OCI-LY3 (cell line): ENCODE measurements at regions not wholly inside any gene's neighbourhood (a gene's known extent, or its start where the extent isn't known, plus 50 kb on each side); places are given as distances from the start of the nearest gene placed in this dataset.

Experiments
- H2AFZ ChIP-seq: fragments of 200-600, 300-600 bp; shearing (Covaris generic); 2 replicates; pipeline ENCODE4 v1.6.0; 2014; ENCODE audit warnings: antibody characterized with exemption, low read depth, low read length
- H3K27ac ChIP-seq: fragments of 200-600, 300-600 bp; sonication (generic); 2 replicates; pipeline ENCODE4 v1.5.1; 2014; ENCODE audit warnings: mild to moderate bottlenecking, low read length, moderate library complexity, mixed read lengths
- H3K27me3 ChIP-seq: fragments of 200-600, 300-600 bp; sonication (generic); 2 replicates; pipeline ENCODE4 v1.6.1; 2014; ENCODE audit warnings: low read depth, low read length, mixed read lengths
- H3K36me3 ChIP-seq: fragments of 200-600, 300-600 bp; sonication (generic); replicated peaks from 2 replicates; pipeline ENCODE3; 2014; ENCODE audit warnings: low read depth, low read length, mixed read lengths
- H3K4me1 ChIP-seq: fragments of 300-600, 200-600 bp; sonication (generic); 2 replicates; pipeline ENCODE4 v1.6.1; 2014; ENCODE audit warnings: low read length, mixed read lengths
- H3K4me2 ChIP-seq: fragments of 200-600, 300-600 bp; sonication (generic); 2 replicates; pipeline ENCODE4 v1.6.1; 2014; ENCODE audit warnings: low read length, mixed read lengths
- H3K4me3 ChIP-seq: fragments of 300-600, 200-600 bp; sonication (generic); 2 replicates; pipeline ENCODE4 v1.5.1; 2014; ENCODE audit warnings: antibody characterized with exemption, mild to moderate bottlenecking, low read length, moderate library complexity
- H3K79me2 ChIP-seq: fragments of 300-600, 200-600 bp; shearing (Covaris generic); 2 replicates; pipeline ENCODE4 v1.6.1; 2014; ENCODE audit warnings: mild to moderate bottlenecking, low read length, mixed read lengths
- H3K9ac ChIP-seq: fragments of 300-600, 200-600 bp; shearing (Covaris generic); 2 replicates; pipeline ENCODE4 v1.6.0; 2014; ENCODE audit warnings: mild to moderate bottlenecking, low read length, moderate library complexity
- H3K9me3 ChIP-seq: fragments of 200-600, 300-600 bp; shearing (Covaris generic); 2 replicates; pipeline ENCODE4 v1.6.1; 2014; ENCODE audit warnings: low read length, mixed read lengths; ENCODE audit not compliant: insufficient read depth
- H4K20me1 ChIP-seq: fragments of 200-600, 300-600 bp; sonication (generic); 2 replicates; pipeline ENCODE4 v1.6.1; 2016; ENCODE audit warnings: low read length, mixed read lengths; ENCODE audit not compliant: insufficient read depth
- EZH2phosphoT487 ChIP-seq: fragments of 200-600 bp; shearing (Covaris generic); IDR thresholded peaks from 2 replicates; pipeline ENCODE4 v1.6.1; 2018; ENCODE audit warnings: antibody characterized with exemption, mixed run types, low read depth
- TF ChIP-seq, protein P1 (sequence below): fragments of 200-600, 300-600 bp; sonication (generic); IDR thresholded peaks from 2 replicates; pipeline ENCODE4 v1.5.1; 2014; ENCODE audit warnings: antibody characterized with exemption, low read length, low read depth

DNA sequence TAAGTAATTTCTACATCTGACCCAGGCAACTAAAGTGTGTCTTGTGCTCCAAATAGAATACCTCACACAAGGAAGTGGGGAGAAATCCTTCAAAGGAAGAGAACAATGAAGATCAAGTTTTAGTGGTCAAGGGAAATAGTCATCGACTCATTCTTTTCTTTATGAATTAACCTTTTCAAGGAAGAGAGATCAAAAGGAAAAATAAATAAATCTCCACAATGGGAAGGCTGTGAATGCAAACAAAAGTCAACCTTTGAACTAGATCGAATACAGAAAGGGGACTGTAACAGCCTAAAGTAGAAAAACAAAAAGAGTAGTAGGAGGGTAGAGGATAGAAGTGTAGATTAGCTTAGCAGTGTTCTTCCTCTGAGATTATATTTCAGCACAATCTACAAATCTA, 274.6 kb upstream of the COBL start:
- H3K27me3 ChIP-seq, result no peaks in the 10 kb centered on the region
- H3K79me2 ChIP-seq, result no peaks in the 10 kb centered on the region
- no peak overlapping the region for H3K27ac ChIP-seq
- no peaks in the 10 kb centered on the region for H4K20me1 ChIP-seq
- H3K36me3 ChIP-seq, result no peaks in the 10 kb centered on the region
- TF ChIP-seq EZH2phosphoT487, result no peak
- TF ChIP-seq, protein P1, sequence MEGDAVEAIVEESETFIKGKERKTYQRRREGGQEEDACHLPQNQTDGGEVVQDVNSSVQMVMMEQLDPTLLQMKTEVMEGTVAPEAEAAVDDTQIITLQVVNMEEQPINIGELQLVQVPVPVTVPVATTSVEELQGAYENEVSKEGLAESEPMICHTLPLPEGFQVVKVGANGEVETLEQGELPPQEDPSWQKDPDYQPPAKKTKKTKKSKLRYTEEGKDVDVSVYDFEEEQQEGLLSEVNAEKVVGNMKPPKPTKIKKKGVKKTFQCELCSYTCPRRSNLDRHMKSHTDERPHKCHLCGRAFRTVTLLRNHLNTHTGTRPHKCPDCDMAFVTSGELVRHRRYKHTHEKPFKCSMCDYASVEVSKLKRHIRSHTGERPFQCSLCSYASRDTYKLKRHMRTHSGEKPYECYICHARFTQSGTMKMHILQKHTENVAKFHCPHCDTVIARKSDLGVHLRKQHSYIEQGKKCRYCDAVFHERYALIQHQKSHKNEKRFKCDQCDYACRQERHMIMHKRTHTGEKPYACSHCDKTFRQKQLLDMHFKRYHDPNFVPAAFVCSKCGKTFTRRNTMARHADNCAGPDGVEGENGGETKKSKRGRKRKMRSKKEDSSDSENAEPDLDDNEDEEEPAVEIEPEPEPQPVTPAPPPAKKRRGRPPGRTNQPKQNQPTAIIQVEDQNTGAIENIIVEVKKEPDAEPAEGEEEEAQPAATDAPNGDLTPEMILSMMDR, result no peak
- no peak overlapping the region; the same call in 1 of the 2 replicates for H2AFZ ChIP-seq
- H3K9me3 ChIP-seq, result no peaks in the 10 kb centered on the region
- no peak overlapping the region for H3K4me2 ChIP-seq
- H3K9ac ChIP-seq, result no peak overlapping the region
- H3K4me1 ChIP-seq, result no peaks in the 10 kb centered on the region
- H3K4me3 ChIP-seq, result no peak overlapping the region

DNA sequence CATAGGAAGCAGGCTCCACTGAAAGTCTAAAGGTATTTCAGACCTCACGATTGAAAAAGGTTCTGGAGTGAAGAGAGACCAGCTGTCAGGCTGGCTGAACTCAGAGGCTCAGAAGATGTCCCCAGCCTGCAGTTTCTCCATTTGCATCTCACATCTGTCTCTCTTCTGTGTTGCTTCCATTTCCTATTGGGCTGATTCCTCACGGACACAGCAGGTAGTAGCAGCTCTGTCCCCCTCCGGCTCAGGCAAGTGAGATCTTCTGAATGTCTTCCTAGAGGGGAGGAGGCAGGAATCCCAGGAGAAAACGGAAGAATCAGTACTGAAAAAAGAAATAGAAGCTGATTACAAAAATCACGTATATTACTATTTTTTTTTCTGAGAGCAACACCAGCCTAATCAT, 274.1 kb upstream of the COBL start:
- Histone ChIP-seq H3K4me1 (no peaks in the 10 kb centered on the region), H2AFZ (no peak overlapping the region; the same call in 1 of the 2 replicates), H3K27me3 (no peaks in the 10 kb centered on the region), H3K9me3 (no peaks in the 10 kb centered on the region), H3K36me3 (no peaks in the 10 kb centered on the region), H3K79me2 (no peaks in the 10 kb centered on the region), H4K20me1 (no peaks in the 10 kb centered on the region), H3K4me2 (no peak overlapping the region), H3K9ac (no peak overlapping the region), H3K4me3 (no peak overlapping the region), H3K27ac (no peak overlapping the region)
- TF ChIP-seq EZH2phosphoT487, result no peak
- TF ChIP-seq, protein P1, result no peak

DNA sequence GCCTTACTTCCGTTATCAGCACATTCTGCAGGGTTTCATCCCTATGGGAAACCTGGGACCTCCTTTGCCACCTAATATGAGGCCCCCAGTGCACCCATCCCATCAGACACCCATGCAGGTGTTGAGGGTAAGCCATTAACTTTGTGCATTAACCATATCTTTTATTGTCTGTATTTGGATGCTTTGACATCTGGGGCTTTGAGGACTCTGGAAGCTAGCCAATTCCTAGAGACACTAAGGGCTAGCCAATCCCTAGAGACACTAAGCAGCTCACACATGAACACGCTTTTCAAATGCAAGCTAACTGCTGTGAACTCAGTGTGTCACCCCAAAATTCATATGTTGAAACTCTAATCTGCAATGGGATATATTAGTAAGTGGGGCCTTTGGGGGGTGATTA, 272.5 kb upstream of the COBL start:
- TF ChIP-seq EZH2phosphoT487, result no peak
- TF ChIP-seq, protein P1, result no peak
- Histone ChIP-seq H4K20me1 (no peaks in the 10 kb centered on the region), H3K9ac (no peak overlapping the region), H3K4me3 (no peak overlapping the region), H3K9me3 (no peaks in the 10 kb centered on the region), H3K27me3 (no peaks in the 10 kb centered on the region), H3K4me1 (no peaks in the 10 kb centered on the region), H2AFZ (no peak overlapping the region), H3K36me3 (no peaks in the 10 kb centered on the region), H3K27ac (no peak overlapping the region), H3K79me2 (no peaks in the 10 kb centered on the region), H3K4me2 (no peak overlapping the region)

DNA sequence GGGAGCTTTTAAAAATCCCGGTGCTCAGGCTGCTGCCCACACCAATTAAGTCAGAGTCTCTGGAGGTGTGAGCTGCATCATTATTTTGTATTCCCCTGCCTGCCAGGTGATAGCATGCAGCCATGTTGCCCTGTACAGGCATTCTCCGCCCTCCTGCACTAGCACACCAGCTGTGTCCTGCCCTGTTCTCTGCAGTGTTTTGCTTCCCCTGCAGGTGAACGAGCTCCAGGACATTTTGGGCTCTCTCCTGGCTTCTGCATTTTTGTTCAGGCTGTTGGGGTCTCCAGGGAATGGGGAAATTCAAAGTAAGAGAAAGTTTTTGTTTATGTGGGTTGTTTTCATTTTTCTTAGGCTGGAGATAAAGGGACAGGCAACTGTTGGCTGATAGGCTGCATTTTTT, 271.0 kb upstream of the COBL start:
- Histone ChIP-seq H3K4me1 (no peaks in the 10 kb centered on the region), H2AFZ (no peak overlapping the region), H3K9ac (no peak overlapping the region)

More for the DNA sequence above, 271.0 kb upstream of the COBL start:
- Histone ChIP-seq H3K27me3 (no peaks in the 10 kb centered on the region), H3K4me3 (no peak overlapping the region), H3K36me3 (no peaks in the 10 kb centered on the region), H3K27ac (no peak overlapping the region), H3K9me3 (no peaks in the 10 kb centered on the region), H3K79me2 (no peaks in the 10 kb centered on the region), H4K20me1 (no peaks in the 10 kb centered on the region), H3K4me2 (no peak overlapping the region)
- no peak for TF ChIP-seq EZH2phosphoT487
- TF ChIP-seq, protein P1, result no peak
